GM13976 (cell line): ENCODE measurements at regions not wholly inside any gene's neighbourhood (a gene's known extent, or its start where the extent isn't known, plus 50 kb on each side); places are given as distances from the start of the nearest gene placed in this dataset.
A peak's percentile ranks its signal among the peaks of the same experiment; 100 is the strongest.

Experiments
- DNase-seq: peaks from one replicate; pipeline ENCODE4 v3.0.0; 2012; ENCODE audit warnings: low spot score
- CTCF ChIP-seq: IDR thresholded peaks from 2 replicates; pipeline ENCODE4 v1.5.1; 2012; ENCODE audit warnings: borderline replicate concordance, mild to moderate bottlenecking; ENCODE audit not compliant: insufficient read depth; ENCODE audit errors: extremely low read depth, missing control alignments, control extremely low read depth
- in situ Hi-C: fragments of 300-500 bp; cut with MboI; formaldehyde crosslinking; loops from one replicate; pipeline ENCODE4 v1.12.0; 2022; ENCODE audit warnings: low sequenced_read_pairs, mixed read lengths, inconsistent platforms; ENCODE audit not compliant: unreplicated experiment

GRCh38 chr15:31163769-31164572 is 62.4 kb upstream of the TRPM1 start:
- no peak for TF ChIP-seq CTCF
- no peak for DNase-seq
- in situ Hi-C loops = no loop called here

GRCh38 chr15:31164573-31164912 is 63.0 kb upstream of the TRPM1 start:
- TF ChIP-seq CTCF = no peak
- no peak for DNase-seq
- in situ Hi-C loops = no loop called here

- peak; percentile 73 for DNase-seq
- TF ChIP-seq CTCF = no peak
- in situ Hi-C loops = no loop called here
These were observed 68.0 kb upstream of the TRPM1 start for GRCh38 chr15:31169558-31169957.

- no peak for TF ChIP-seq CTCF
- no peak for DNase-seq
- in situ Hi-C loops = no loop called here
These were observed 70.2 kb upstream of the TRPM1 start for GRCh38 chr15:31171731-31172130.

GRCh38 chr15:31172606-31173005 is 71.1 kb upstream of the TRPM1 start:
- in situ Hi-C loops = no loop called here

GRCh38 chr15:31173790-31174450 is 72.4 kb upstream of the TRPM1 start:
- DNase-seq = peak; percentile 29
- in situ Hi-C loops = no loop called here
- no peak for TF ChIP-seq CTCF

More at GRCh38 chr15:31172606-31173005, 71.1 kb upstream of the TRPM1 start:
- TF ChIP-seq CTCF = no peak
- peak; percentile 22 for DNase-seq
